ENCODE measurements at regions not wholly inside any gene's neighbourhood (a gene's known extent, or its start where the extent isn't known, plus 50 kb on each side); places are given as distances from the start of the nearest gene placed in this dataset.

GRCh38 chr3:135874035-135874434 is 91.5 kb upstream of the PPP2R3A start:
- no peak overlapping the region for H2AFZ ChIP-seq
- 68% methylated on average over 2 of the region's 2 CpGs for WGBS (ENCODE audit: low lambda C conversion rate, missing lambda C conversion rate)
- H3K4me1 ChIP-seq (ENCODE audit: insufficient read depth) = no peaks in the 10 kb centered on the region
- no peaks in the 10 kb centered on the region for H3K9me3 ChIP-seq (ENCODE audit: low read depth)
- H3K79me2 ChIP-seq = no peaks in the 10 kb centered on the region
- no peak for DNase-seq (ENCODE audit: low spot score)
- H4K20me1 ChIP-seq (ENCODE audit: insufficient read depth, poor library complexity, severe bottlenecking) = no peaks in the 10 kb centered on the region
- H3K4me2 ChIP-seq = no peak overlapping the region
- no peaks in the 10 kb centered on the region for H3K9me2 ChIP-seq (replicated peaks; ENCODE audit: insufficient read depth)
- no peaks in the 10 kb centered on the region for H3K36me3 ChIP-seq (replicated peaks; ENCODE audit: insufficient read depth, low read depth)
- no peak for TF ChIP-seq CTCF (IDR thresholded peaks at IDR 0.05; ENCODE audit: poor library complexity)
- TF ChIP-seq EZH2phosphoT487 (IDR thresholded peaks at IDR 0.05; ENCODE audit: low read depth, severe bottlenecking, unreplicated experiment) = no peak
- no peak for TF ChIP-seq EZH2 (IDR thresholded peaks at IDR 0.05; ENCODE audit: borderline replicate concordance)
- no peak overlapping the region for H3K27ac ChIP-seq
- H3K4me3 ChIP-seq = no peak overlapping the region
- H3K27me3 ChIP-seq = no peaks in the 10 kb centered on the region

- no peaks in the 10 kb centered on the region for H3K9me3 ChIP-seq (ENCODE audit: low read depth)
- H3K27me3 ChIP-seq = no peaks in the 10 kb centered on the region
- no peaks in the 10 kb centered on the region for H4K20me1 ChIP-seq (ENCODE audit: insufficient read depth, poor library complexity, severe bottlenecking)
- no peak overlapping the region for H3K4me2 ChIP-seq
- no peak for TF ChIP-seq CTCF (IDR thresholded peaks at IDR 0.05; ENCODE audit: poor library complexity)
- no peak for TF ChIP-seq EZH2phosphoT487 (IDR thresholded peaks at IDR 0.05; ENCODE audit: low read depth, severe bottlenecking, unreplicated experiment)
- TF ChIP-seq EZH2 (IDR thresholded peaks at IDR 0.05; ENCODE audit: borderline replicate concordance) = no peak
- H3K4me1 ChIP-seq (ENCODE audit: insufficient read depth) = no peaks in the 10 kb centered on the region
- H3K27ac ChIP-seq = no peak overlapping the region
- 86% methylated on average over 3 of the region's 3 CpGs for WGBS (ENCODE audit: low lambda C conversion rate, missing lambda C conversion rate)
- H3K79me2 ChIP-seq = no peaks in the 10 kb centered on the region
- H3K36me3 ChIP-seq (replicated peaks; ENCODE audit: insufficient read depth, low read depth) = no peaks in the 10 kb centered on the region
- no peak overlapping the region for H2AFZ ChIP-seq
- no peaks in the 10 kb centered on the region for H3K9me2 ChIP-seq (replicated peaks; ENCODE audit: insufficient read depth)
- DNase-seq (ENCODE audit: low spot score) = no peak
- H3K4me3 ChIP-seq = no peak overlapping the region
These were observed 87.0 kb upstream of the PPP2R3A start for GRCh38 chr3:135878501-135878900.

GRCh38 chr3:135885885-135886284 is 79.6 kb upstream of the PPP2R3A start:
- no peaks in the 10 kb centered on the region for H3K4me1 ChIP-seq (ENCODE audit: insufficient read depth)
- no peaks in the 10 kb centered on the region for H3K36me3 ChIP-seq (replicated peaks; ENCODE audit: insufficient read depth, low read depth)
- WGBS (ENCODE audit: low lambda C conversion rate, missing lambda C conversion rate) = 88% methylated on average over 1 of the region's 1 CpG
- H3K4me3 ChIP-seq = no peak overlapping the region
- no peaks in the 10 kb centered on the region for H3K9me3 ChIP-seq (ENCODE audit: low read depth)
- no peak for DNase-seq (ENCODE audit: low spot score)
- no peaks in the 10 kb centered on the region for H4K20me1 ChIP-seq (ENCODE audit: insufficient read depth, poor library complexity, severe bottlenecking)
- H3K27ac ChIP-seq = no peak overlapping the region
- no peaks in the 10 kb centered on the region for H3K79me2 ChIP-seq
- no peaks in the 10 kb centered on the region for H3K9me2 ChIP-seq (replicated peaks; ENCODE audit: insufficient read depth)
- TF ChIP-seq CTCF (IDR thresholded peaks at IDR 0.05; ENCODE audit: poor library complexity) = no peak
- no peak for TF ChIP-seq EZH2 (IDR thresholded peaks at IDR 0.05; ENCODE audit: borderline replicate concordance)
- no peak for TF ChIP-seq EZH2phosphoT487 (IDR thresholded peaks at IDR 0.05; ENCODE audit: low read depth, severe bottlenecking, unreplicated experiment)
- H3K4me2 ChIP-seq = no peak overlapping the region
- H2AFZ ChIP-seq = no peak overlapping the region
- no peaks in the 10 kb centered on the region for H3K27me3 ChIP-seq

GRCh38 chr3:135887220-135887619 is 78.3 kb upstream of the PPP2R3A start:
- Histone ChIP-seq H3K27ac (no peak overlapping the region), H3K4me1 (ENCODE audit: insufficient read depth) (no peaks in the 10 kb centered on the region), H3K9me3 (ENCODE audit: low read depth) (no peaks in the 10 kb centered on the region), H3K36me3 (replicated peaks; ENCODE audit: insufficient read depth, low read depth) (no peaks in the 10 kb centered on the region), H2AFZ (no peak overlapping the region), H3K27me3 (no peaks in the 10 kb centered on the region), H3K4me3 (no peak overlapping the region), H3K79me2 (no peaks in the 10 kb centered on the region), H3K4me2 (no peak overlapping the region), H4K20me1 (ENCODE audit: insufficient read depth, poor library complexity, severe bottlenecking) (no peaks in the 10 kb centered on the region), H3K9me2 (replicated peaks; ENCODE audit: insufficient read depth) (no peaks in the 10 kb centered on the region)
- DNase-seq (ENCODE audit: low spot score) = no peak
- TF ChIP-seq EZH2 (IDR thresholded peaks at IDR 0.05; ENCODE audit: borderline replicate concordance) = no peak
- no peak for TF ChIP-seq CTCF (IDR thresholded peaks at IDR 0.05; ENCODE audit: poor library complexity)
- no peak for TF ChIP-seq EZH2phosphoT487 (IDR thresholded peaks at IDR 0.05; ENCODE audit: low read depth, severe bottlenecking, unreplicated experiment)
- WGBS (ENCODE audit: low lambda C conversion rate, missing lambda C conversion rate) = 77% methylated on average over 2 of the region's 2 CpGs
